ENCODE measurements at regions not wholly inside any gene's neighbourhood (a gene's known extent, or its start where the extent isn't known, plus 50 kb on each side); places are given as distances from the start of the nearest gene placed in this dataset.

- no peak for TF ChIP-seq POLR2AphosphoS5 (IDR thresholded peaks at IDR 0.05)
- no peak for TF ChIP-seq CTCF (IDR thresholded peaks at IDR 0.05)
- no peak for TF ChIP-seq POLR2A (IDR thresholded peaks at IDR 0.05; ENCODE audit: low read depth)
- TF ChIP-seq EP300 (IDR thresholded peaks at IDR 0.05): no peak
These were observed 349.3 kb upstream of the SEMA3D start for GRCh38 chr7:85535974-85536729.

All from esophagus muscularis mucosa (tissue), 4 donors.